Epithelial cell of prostate (primary cell): ENCODE measurements at regions not wholly inside any gene's neighbourhood (a gene's known extent, or its start where the extent isn't known, plus 50 kb on each side); places are given as distances from the start of the nearest gene placed in this dataset.

Source experiments
- DNase-seq: peaks from one replicate; pipeline ENCODE4 v3.0.0-alpha.2; 2011; ENCODE audit warnings: low read depth, low spot score
- H3K27ac ChIP-seq: fragments of 450-650 bp; 2 replicates; pipeline ENCODE4 v1.5.1; 2017; ENCODE audit warnings: mild to moderate bottlenecking

- no peak for DNase-seq
- H3K27ac ChIP-seq, result no peak overlapping the region
Measured at GRCh38 chr15:95326431-95327182, 1003.9 kb upstream of the NR2F2 start.

- no peak overlapping the region for H3K27ac ChIP-seq
- DNase-seq, result no peak
Measured at GRCh38 chr15:95327183-95327525, 1003.3 kb upstream of the NR2F2 start.

DNA sequence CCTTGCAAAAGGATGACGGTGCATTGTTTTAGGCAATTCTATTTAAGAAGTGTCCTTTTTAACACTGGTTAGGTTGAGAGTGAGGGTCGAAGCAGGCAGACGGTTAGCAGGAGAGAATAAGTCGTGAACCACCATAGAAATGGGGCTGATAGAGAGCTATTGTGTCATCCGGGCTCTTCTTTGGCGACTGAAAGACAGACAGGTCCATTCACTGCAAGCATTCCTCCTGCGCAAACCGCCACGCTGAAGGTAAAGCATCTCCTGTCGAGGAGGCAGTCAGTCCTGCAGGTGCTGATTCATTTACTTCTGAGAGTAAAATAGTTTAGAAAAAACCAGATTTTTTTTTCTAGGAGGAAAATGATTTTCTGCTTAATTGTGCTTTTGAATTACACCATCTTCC lies 1002.8 kb upstream of the NR2F2 start:
- H3K27ac ChIP-seq, result no peak overlapping the region
- no peak for DNase-seq

- no peak for DNase-seq
- H3K27ac ChIP-seq, result no peak overlapping the region
Measured at GRCh38 chr15:95328559-95328958, 1001.9 kb upstream of the NR2F2 start.

DNA sequence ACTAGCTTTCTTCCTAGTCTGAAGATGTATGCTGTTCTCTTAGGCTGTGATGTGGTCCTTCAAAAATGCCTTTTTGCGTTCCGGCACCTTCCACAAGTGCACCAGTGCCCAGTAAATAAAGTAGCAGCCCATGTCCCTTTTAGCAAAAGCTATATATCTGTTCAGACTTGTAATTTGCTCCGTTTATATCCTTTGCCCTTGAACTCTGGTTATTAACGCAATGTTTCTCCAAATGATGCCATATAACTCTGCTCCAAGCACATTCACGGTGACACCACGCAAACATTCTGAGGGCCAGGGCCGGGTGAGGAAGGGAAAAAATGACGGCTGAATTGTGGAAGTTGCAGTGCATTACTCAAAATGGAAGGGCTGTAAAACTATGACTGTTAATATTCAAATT lies 1001.1 kb upstream of the NR2F2 start:
- no peak for DNase-seq
- H3K27ac ChIP-seq, result no peak overlapping the region

DNA sequence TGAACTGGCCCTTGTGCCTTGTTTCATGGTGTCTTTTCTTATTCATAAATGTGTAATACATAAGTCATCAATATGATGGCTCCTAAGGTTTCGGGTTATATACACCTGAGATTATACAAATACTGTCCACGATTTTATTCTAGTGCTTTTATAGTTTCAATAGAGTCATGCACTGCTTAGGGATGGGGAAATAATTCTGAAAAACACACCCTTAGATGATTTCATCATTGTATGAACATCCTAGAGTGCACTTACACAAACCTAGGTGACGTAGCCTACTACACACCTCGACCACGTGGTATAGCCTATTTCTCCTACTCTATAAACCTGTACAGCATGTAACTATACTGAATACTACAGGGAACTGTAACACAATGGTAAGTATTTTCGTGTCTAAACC lies 988.8 kb upstream of the NR2F2 start:
- no peak for DNase-seq
- no peak overlapping the region for H3K27ac ChIP-seq

DNA sequence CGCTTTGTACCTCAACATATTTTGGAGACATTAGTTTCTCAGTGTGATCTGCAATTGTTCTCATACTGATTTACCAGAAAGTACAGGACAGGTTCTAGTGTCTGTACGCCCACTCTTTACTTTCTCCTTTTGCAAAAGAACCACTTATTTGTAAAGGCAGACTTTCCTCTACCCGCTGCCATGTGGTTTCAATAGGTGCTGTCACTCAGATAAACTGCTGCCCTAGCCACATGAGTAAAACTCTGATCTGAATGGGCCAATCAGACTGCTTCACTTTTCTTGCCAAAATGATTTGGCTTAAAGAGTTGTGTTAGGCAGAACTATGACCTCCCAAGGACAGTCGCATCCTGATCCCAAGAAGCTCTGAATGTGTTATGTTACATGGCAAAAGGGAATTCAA lies 984.6 kb upstream of the NR2F2 start:
- DNase-seq, result no peak
- no peak overlapping the region for H3K27ac ChIP-seq

GRCh38 chr15:95346721-95347475 lies 983.6 kb upstream of the NR2F2 start:
- no peak for DNase-seq
- H3K27ac ChIP-seq, result no peak overlapping the region

DNA sequence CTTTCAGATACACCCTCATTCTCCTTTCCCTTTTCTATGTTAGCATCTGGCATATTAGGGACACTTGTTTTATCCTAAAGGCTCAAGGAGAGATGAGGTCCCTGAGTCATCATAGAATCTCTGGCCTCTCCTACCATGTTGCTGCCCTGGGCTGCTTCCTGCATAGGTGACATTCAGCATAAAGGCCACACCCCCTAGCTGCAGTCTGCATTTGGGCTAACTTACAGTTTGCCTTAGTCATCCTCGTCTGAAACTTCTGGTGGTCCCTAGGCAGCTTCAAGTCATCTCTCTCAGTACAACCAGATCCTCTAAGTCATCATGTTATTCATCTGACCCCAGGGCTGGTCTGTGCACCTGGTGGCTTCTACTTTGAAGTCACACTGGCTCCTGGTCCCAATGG lies 982.7 kb upstream of the NR2F2 start:
- H3K27ac ChIP-seq, result no peak overlapping the region
- DNase-seq, result no peak

DNA sequence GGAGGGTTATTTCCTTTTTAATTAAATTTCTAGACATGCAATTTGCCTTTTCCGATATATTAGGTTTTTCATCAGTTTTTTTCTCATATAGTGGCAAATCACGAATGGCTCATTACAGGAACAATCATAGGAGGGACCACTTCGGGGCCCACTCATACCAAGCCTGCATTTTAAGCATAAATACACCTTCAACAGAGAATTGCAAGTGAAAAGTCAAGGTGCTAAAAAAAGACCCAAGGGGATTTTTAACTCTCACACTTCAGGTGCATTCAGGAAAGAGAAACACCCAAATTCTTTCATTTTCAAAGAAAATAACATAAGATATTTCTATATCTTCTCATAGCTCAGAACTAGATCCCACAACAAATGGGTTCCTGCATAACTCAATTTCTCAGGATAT lies 979.6 kb upstream of the NR2F2 start:
- no peak overlapping the region for H3K27ac ChIP-seq
- DNase-seq, result no peak

DNA sequence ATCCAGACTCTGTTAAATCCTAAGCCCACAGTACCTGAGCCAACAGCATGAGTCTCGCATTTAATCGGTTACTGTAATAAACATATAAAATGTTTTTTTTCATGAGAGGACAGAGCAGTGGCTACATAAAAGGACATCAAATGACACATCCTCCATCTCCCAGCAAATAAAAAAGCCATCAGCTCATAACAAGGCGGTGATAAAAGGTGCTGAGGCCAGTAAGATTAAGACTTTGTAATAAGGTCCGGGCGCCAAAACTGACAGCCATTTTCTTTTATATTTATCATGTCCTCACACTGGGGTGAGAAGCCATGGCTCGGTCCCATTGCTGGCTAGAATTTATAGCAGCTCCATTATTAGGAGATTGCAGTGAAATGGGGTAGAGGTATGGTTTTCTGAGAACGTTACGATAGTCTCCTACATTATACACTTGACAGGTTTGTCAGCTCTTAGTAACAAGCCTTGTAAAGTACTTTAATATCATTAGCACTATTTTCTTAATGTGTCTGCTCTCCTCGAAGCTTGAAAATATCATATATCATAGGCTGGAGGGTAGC lies 977.8 kb upstream of the NR2F2 start:
- DNase-seq, result no peak
- H3K27ac ChIP-seq, result no peak overlapping the region

DNA sequence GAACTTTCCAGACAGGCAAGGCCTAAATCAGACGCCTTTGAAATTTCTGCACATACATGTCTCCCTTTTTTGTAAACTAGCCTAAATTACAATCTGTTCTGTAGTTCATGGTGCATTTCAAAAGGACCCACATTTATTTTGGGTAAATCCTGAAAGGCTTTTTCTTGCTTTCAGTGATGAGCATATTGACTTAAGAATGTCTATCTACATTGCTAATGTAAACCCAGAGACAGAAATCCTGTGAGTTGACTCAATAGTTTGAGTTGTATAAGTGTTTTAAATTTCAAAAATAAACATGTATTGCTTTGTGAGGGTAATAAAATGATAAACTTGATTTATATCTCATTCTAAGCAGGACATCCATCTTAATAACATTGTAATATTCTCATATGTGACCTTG lies 977.0 kb upstream of the NR2F2 start:
- no peak overlapping the region for H3K27ac ChIP-seq
- DNase-seq, result no peak

DNA sequence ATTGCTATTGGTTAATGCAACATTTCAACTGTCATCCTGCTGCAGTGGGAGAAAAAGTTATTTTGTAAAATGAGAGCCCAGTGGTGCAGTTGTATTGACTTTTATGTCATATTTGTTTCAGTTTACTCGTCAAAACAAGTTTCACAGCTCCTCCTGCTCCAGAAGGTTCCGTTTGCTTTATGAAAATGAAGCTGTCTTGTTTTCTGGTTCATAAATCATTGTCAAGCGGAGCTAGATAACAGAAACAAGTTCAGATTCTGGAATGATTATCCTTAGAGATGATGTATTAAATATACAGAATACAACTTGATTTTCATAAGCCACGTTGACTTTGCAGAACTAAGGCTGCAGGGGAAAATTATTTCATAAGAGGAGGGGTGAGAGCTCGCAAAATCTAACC lies 970.5 kb upstream of the NR2F2 start:
- H3K27ac ChIP-seq, result no peak overlapping the region
- DNase-seq, result no peak

DNA sequence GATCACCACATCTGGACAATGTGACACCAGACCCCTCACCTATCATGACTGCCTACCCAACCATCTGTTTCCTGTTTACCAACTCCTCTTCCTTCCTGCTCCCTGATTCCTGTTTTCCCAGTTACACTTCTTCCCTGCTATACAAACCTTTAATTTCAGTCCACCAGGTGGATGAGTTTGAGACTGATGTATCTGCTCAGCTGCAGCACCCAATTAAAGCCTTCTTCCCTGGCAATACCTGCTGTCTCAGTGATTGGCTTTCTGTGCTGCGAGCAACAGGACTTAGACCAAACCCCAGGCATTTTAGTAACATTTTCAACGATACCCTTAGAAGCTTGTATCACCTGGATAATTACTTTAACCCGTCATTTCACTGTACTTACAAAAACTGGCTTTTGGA lies 968.2 kb upstream of the NR2F2 start:
- H3K27ac ChIP-seq, result no peak overlapping the region
- DNase-seq, result no peak

- no peak overlapping the region for H3K27ac ChIP-seq
- DNase-seq, result no peak
Measured at GRCh38 chr15:95363646-95364045, 966.9 kb upstream of the NR2F2 start.

GRCh38 chr15:95365511-95366107 lies 964.9 kb upstream of the NR2F2 start:
- no peak for DNase-seq
- H3K27ac ChIP-seq, result no peak overlapping the region

DNA sequence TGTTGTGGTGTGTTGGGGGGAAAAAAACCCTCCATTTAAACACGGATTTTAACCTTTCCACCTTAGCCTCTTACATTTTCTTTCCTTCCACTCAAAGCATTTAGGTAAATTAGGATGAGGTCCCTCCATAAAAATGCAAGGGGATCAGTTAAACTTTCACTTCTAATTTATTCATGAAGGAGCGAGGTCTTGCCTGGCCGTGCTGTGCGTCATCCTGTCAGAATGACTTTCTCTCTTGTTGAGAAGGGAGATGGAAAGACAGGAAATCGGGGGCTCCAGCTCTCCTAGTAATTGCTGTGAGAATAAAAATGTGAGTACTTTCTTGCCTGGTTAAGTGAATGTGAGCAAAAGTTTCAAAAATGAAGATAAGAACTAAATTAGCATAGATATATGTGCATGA lies 962.3 kb upstream of the NR2F2 start:
- DNase-seq, result no peak
- no peak overlapping the region for H3K27ac ChIP-seq

- H3K27ac ChIP-seq, result no peak overlapping the region
- DNase-seq, result no peak
Measured at GRCh38 chr15:95368755-95369601, 961.5 kb upstream of the NR2F2 start.

GRCh38 chr15:95370291-95370690 lies 960.2 kb upstream of the NR2F2 start:
- H3K27ac ChIP-seq, result no peak overlapping the region
- no peak for DNase-seq

DNA sequence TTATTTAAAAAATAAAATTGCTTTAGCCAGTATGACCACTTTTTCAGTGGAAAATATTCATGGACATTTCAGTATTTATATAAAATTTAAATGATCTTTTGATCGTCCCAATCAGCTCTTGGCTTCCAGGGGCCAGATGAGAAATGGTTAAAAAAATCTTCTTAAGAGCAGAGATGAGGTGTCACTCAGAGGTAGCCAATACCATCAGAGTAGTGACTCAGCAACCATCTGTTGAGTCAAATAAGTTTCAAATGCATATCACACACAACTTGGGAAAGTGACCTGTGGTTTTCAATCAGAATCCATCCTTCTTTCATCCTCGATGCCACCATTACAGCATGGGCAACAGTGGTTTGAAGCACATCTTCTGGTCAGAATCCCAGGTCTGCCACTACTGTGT lies 958.8 kb upstream of the NR2F2 start:
- DNase-seq, result peak; percentile 5
- no peak overlapping the region for H3K27ac ChIP-seq
